ENCODE measurements at regions not wholly inside any gene's neighbourhood (a gene's known extent, or its start where the extent isn't known, plus 50 kb on each side); places are given as distances from the start of the nearest gene placed in this dataset.

GRCh38 chr20:11252447-11252846 is 578.6 kb upstream of the JAG1 start:
- peaks cover 16% of the 10 kb centered on the region for H3K9me3 Mint-ChIP-seq
- TF ChIP-seq CTCF (IDR thresholded peaks at IDR 0.05; ENCODE audit: unreplicated experiment in 3 of 3): no peak
- H3K27ac Mint-ChIP-seq: no peak overlapping the region
- no peak overlapping the region for H3K4me3 Mint-ChIP-seq
- peaks cover 22% of the 10 kb centered on the region for H3K4me1 Mint-ChIP-seq
- no peaks in the 10 kb centered on the region for H3K27me3 Mint-ChIP-seq (ENCODE audit: low read depth)
- H3K36me3 Mint-ChIP-seq (ENCODE audit: low read depth): peaks cover 8% of the 10 kb centered on the region

DNA sequence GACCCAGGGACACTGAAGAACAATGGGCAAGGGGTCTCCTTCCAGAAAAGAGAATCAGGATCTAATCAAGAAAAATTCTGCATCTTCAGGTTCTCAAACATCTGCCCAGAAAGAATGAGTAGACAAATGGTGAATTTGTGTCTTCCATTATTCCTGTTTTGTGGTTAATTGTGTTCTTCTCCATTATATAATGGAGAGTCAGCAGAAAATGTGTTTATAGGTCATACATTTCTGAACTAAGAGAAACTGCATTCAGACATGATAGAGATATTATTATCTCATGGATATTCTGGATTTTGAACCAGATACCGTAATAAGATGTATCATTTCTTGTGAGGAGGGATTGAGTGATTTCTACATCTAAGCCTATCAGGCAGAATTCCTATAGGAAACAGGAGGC is 581.7 kb upstream of the JAG1 start:
- peaks cover 8% of the 10 kb centered on the region for H3K36me3 Mint-ChIP-seq (ENCODE audit: low read depth)
- H3K27ac Mint-ChIP-seq: no peak overlapping the region
- peaks cover 28% of the 10 kb centered on the region for H3K9me3 Mint-ChIP-seq
- TF ChIP-seq CTCF (IDR thresholded peaks at IDR 0.05; ENCODE audit: unreplicated experiment in 3 of 3): no peak
- H3K4me1 Mint-ChIP-seq: no peaks in the 10 kb centered on the region
- no peak overlapping the region for H3K4me3 Mint-ChIP-seq
- H3K27me3 Mint-ChIP-seq (ENCODE audit: low read depth): no peaks in the 10 kb centered on the region

DNA sequence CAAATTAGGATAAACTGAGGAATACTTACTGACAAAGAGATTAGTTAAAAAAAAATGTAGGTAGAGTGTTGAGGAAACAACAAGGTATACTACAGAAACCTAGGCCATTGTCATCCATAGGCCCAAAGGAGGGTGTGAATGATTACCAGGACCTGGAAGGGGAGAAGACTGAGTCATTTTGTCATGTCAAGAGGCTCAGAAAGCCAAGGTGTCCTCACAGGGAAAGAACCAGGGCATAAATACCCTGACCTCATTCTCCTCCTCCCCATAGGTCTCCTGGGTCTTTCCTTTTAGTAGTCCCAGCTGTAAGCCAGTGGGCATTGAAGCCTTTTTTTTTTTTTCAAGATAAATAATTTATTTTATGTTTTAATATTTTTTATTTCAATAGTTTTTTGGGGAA is 582.1 kb upstream of the JAG1 start:
- H3K27me3 Mint-ChIP-seq (ENCODE audit: low read depth): no peaks in the 10 kb centered on the region
- no peak overlapping the region for H3K4me3 Mint-ChIP-seq
- no peak for TF ChIP-seq CTCF (IDR thresholded peaks at IDR 0.05; ENCODE audit: unreplicated experiment in 3 of 3)
- peaks cover 8% of the 10 kb centered on the region for H3K36me3 Mint-ChIP-seq (ENCODE audit: low read depth)
- H3K4me1 Mint-ChIP-seq: no peaks in the 10 kb centered on the region
- H3K27ac Mint-ChIP-seq: no peak overlapping the region
- H3K9me3 Mint-ChIP-seq: peaks cover 28% of the 10 kb centered on the region

DNA sequence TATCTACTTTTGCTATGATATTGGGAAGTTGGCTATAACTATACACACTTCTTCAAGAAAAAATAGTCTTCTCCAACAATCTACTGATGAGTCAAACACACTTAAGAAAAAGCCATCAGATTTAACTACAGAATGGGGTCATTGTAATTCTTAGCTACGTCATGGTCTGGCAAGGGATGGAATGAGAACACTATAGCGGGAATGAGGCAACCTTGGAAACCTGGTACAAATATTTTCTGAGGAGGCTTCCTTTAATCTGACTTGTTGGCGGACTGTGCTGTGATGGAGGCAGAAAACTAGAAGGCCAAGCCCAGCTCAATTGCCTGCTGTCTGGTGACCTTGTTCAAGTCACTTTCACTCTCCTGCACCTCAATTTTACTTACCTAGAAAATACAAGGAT is 586.8 kb upstream of the JAG1 start:
- Mint-ChIP-seq H3K4me3 (no peak overlapping the region), H3K27ac (peak overlapping the region in 2 of 3 experiments; percentile 5 to 6), H3K36me3 (ENCODE audit: low read depth) (peaks cover under 1% of the 10 kb centered on the region), H3K27me3 (ENCODE audit: low read depth) (no peaks in the 10 kb centered on the region), H3K4me1 (peaks cover 4% of the 10 kb centered on the region), H3K9me3 (peaks cover 20% of the 10 kb centered on the region)
- TF ChIP-seq CTCF (IDR thresholded peaks at IDR 0.05; ENCODE audit: unreplicated experiment in 3 of 3): no peak

- no peak for TF ChIP-seq CTCF (IDR thresholded peaks at IDR 0.05; ENCODE audit: unreplicated experiment in 3 of 3)
- Mint-ChIP-seq H3K4me1 (peaks cover 10% of the 10 kb centered on the region), H3K36me3 (ENCODE audit: low read depth) (no peaks in the 10 kb centered on the region), H3K4me3 (no peak overlapping the region), H3K9me3 (peaks cover 19% of the 10 kb centered on the region), H3K27me3 (ENCODE audit: low read depth) (no peaks in the 10 kb centered on the region), H3K27ac (no peak overlapping the region)
These were observed 587.8 kb upstream of the JAG1 start for GRCh38 chr20:11261533-11262000.

DNA sequence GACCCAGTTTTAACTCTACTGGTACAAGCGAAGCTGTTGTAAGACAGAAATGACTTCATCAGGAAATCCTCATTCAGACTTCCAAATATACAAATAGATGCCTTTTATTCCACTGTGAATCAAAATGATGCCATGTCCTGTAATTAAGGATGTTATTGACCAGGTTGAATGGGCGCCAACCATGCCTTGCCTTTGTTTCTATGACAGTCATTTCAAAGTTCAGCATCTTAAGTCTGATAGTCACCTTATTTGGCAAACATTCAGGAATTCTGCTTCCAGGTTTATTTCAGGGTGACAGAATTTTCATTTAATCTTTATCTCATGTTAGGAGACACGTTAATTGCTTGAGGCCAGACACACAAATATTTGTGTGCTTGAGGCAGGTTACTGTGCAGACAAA is 592.8 kb upstream of the JAG1 start:
- Mint-ChIP-seq H3K9me3 (no peaks in the 10 kb centered on the region), H3K27me3 (ENCODE audit: low read depth) (peaks cover 4% of the 10 kb centered on the region), H3K27ac (peak overlapping the region; percentile 87 to 97 (median 91)), H3K36me3 (ENCODE audit: low read depth) (no peaks in the 10 kb centered on the region), H3K4me1 (peaks cover 50% of the 10 kb centered on the region), H3K4me3 (no peak overlapping the region)
- TF ChIP-seq CTCF (IDR thresholded peaks at IDR 0.05; ENCODE audit: unreplicated experiment in 3 of 3): no peak

Data from nephron (organoid).